HepG2 (cell line): ENCODE measurements at regions not wholly inside any gene's neighbourhood (a gene's known extent, or its start where the extent isn't known, plus 50 kb on each side); places are given as distances from the start of the nearest gene placed in this dataset.

Experiments used
- BRF2 ChIP-seq: sonication (generic); formaldehyde crosslinking; IDR thresholded peaks from 2 replicates; pipeline ENCODE4 v1.8.1; 2022; ENCODE audit warnings: mild to moderate bottlenecking, missing genetic modification reagents

GRCh38 chr9:22395687-22396141 lies 50.9 kb upstream of the DMRTA1 start (continued):
- TF ChIP-seq BRF2 (CRISPR knock-in tag) = no peak
- TF ChIP-seq, all 625 proteins: peak for 2
